ENCODE measurements at regions not wholly inside any gene's neighbourhood (a gene's known extent, or its start where the extent isn't known, plus 50 kb on each side); places are given as distances from the start of the nearest gene placed in this dataset.

- DNase-seq, result no peak
These were observed 96.4 kb upstream of the TAB2 start for GRCh38 chr6:149220882-149221773.

- no peak for DNase-seq
These were observed 95.8 kb upstream of the TAB2 start for GRCh38 chr6:149221774-149222070.

GRCh38 chr6:149223120-149223903 is 94.2 kb upstream of the TAB2 start:
- no peak for DNase-seq

DNA sequence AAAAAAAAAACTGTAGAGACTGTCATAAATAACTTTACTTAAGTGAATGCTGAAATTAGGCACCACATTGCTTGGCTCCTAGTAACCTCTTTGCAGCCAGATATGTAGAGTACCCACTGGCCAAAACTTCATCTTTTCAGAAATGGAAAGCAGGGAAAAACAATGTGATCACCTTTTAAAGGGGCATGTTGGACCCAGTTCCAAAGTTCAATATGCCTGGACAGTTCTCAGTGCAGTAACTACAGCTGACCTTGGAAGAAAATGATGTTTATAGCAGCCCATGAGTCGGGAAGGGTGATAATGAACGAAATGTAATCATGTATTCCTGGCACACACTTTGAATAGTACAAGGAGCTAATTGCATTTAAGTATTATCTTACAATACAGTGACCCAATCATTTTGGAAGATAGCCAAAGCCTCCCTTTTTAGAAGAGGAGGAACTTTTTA is 93.6 kb upstream of the TAB2 start:
- DNase-seq, result no peak

DNA sequence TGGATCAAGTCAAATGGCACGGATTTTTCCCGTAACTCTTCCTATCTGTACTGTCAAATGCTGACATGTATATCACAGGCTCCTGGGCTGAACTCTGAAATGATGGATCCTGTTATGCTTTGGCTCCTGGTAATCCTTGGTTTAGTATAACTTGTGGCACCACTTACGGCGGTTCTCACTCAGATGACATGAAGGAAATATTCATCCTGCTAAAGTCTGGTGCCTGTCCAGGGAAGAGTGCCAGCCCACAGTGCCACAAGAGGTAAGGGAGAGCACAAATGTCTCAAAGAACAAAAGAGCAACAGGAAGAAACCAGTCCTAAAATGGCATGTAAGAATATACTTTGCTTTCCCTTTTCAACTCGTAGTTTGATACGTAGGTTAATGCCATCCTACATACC is 93.1 kb upstream of the TAB2 start:
- DNase-seq, result no peak

- DNase-seq, result no peak
These were observed 92.1 kb upstream of the TAB2 start for GRCh38 chr6:149225370-149225769.

GRCh38 chr6:149225946-149226345 is 91.6 kb upstream of the TAB2 start:
- DNase-seq, result no peak

- DNase-seq, result no peak
These were observed 89.7 kb upstream of the TAB2 start for GRCh38 chr6:149227796-149228195.

- no peak for DNase-seq
These were observed 89.1 kb upstream of the TAB2 start for GRCh38 chr6:149228311-149228955.

DNA sequence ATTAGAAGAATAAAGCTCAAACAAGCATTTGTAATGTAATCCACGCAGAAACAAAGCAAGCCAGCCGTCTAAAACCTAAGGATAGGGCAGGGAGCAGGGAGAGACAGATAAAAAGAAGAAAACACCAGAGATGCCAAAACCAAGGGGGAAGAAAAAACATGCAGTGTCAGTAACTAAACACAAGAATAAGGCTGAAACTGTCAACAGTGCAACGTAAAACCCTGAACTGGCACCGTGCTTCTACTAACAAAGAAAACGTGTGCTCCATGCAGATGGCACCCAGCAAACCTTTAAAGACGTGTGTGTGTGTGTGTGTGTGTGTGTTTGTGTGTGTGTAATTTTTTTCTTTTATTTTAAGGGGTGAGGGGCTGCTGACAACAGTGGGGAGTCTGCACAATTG is 88.4 kb upstream of the TAB2 start:
- DNase-seq, result no peak

GRCh38 chr6:149230712-149231460 is 86.6 kb upstream of the TAB2 start:
- no peak for DNase-seq

DNA sequence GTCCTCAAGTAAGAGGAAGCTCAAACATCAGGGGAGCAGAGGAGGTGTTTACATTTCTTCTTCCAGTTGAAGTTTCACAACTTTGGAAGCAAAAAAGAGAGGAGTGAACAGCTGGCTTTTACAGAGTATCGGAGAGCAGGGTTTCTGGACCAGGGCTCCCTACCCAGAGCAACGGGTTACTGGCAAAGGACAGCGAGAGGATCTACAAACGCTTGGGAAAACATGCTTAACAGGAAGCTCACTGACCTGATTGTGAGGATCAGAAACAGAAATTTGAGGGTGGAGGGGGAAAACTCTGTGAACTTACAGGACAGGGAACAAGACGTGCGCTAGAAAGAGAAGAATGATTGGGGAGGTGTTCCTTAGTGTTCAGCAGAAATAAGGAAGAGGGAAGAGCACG is 85.7 kb upstream of the TAB2 start:
- DNase-seq, result no peak

- DNase-seq, result peak; percentile 75
These were observed 84.3 kb upstream of the TAB2 start for GRCh38 chr6:149233056-149233715.

GRCh38 chr6:149234051-149234962 is 83.2 kb upstream of the TAB2 start:
- DNase-seq, result peak; percentile 79

DNA sequence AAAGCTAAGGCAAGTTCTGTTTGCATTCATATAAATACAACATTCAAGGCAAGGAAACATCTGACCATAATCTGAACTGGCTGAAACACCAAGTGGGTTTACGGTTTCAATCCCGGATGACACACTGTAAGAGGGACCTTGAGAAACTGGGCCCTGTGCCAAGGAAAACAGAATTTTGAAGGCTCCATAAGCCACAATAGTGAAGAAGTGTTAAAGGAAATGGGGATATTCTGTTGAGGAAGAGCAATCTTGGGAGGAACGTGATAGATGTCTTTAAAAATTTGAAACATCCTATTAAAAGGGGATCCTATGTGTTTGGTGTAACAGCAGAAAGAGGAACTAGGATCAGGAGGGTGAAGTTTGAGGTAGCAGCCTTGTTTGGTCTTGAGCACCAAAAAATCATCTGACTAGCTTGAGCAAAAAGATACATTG is 82.4 kb upstream of the TAB2 start:
- DNase-seq, result no peak

- DNase-seq, result no peak
These were observed 80.9 kb upstream of the TAB2 start for GRCh38 chr6:149236589-149236988.

GRCh38 chr6:149237464-149237863 is 80.0 kb upstream of the TAB2 start:
- no peak for DNase-seq

- no peak for DNase-seq
These were observed 77.8 kb upstream of the TAB2 start for GRCh38 chr6:149239573-149240209.

- DNase-seq, result no peak
These were observed 74.6 kb upstream of the TAB2 start for GRCh38 chr6:149242883-149243282.

DNA sequence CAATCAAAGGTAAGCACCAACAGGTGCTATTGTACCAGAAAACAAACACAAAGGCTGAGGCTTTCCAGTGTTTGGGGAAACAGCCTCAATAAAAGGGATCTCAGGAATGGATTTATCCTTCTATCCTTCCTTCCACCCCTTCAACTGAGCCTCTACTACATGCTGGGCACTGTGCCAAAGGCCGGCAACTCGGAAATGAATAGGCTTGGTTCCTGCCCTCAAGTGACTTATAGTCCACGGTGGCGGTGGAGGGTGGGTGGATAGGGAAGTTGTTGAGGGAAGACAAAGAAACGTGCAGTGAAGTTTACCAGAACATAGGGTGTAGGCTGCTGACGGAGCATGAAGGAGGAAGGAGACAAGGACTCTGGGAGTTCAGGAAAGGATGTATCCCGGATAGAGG is 73.4 kb upstream of the TAB2 start:
- DNase-seq, result no peak
